Muscle layer of colon (tissue), 2 donors: ENCODE measurements at regions not wholly inside any gene's neighbourhood (a gene's known extent, or its start where the extent isn't known, plus 50 kb on each side); places are given as distances from the start of the nearest gene placed in this dataset.

ENCODE experiments used
- H3K27ac ChIP-seq: one replicate; pipeline ENCODE4 v1.7.0; 2013; ENCODE audit warnings: low read depth, mild to moderate bottlenecking, low read length, moderate library complexity
- H3K27me3 ChIP-seq, 2 donors: one replicate each; pipeline ENCODE4 v1.7.0; 2013; ENCODE audit warnings: low read length in 2 of 2, mild to moderate bottlenecking in 2 of 2; ENCODE audit not compliant: insufficient read depth in 2 of 2, control insufficient read depth in 1 of 2
- H3K36me3 ChIP-seq: one replicate; pipeline ENCODE4 v1.7.0; 2013; ENCODE audit warnings: mild to moderate bottlenecking, low read length; ENCODE audit not compliant: insufficient read depth
- H3K4me1 ChIP-seq: one replicate; pipeline ENCODE4 v1.7.0; 2013; ENCODE audit warnings: mild to moderate bottlenecking, low read length; ENCODE audit not compliant: insufficient read depth
- H3K4me3 ChIP-seq, 2 donors: one replicate each; pipeline ENCODE4 v1.7.0; 2013; ENCODE audit warnings: low read length in 2 of 2, low read depth in 1 of 2, mild to moderate bottlenecking in 1 of 2, moderate library complexity in 1 of 2
- H3K9ac ChIP-seq: one replicate; pipeline ENCODE4 v1.7.0; 2013; ENCODE audit warnings: low read length
- H3K9me3 ChIP-seq: one replicate; pipeline ENCODE4 v1.7.0; 2013; ENCODE audit warnings: mild to moderate bottlenecking, low read length
- donor health status: abdominal sarcoma.
- donor health status: Adenocarcinoma of cecum.

DNA sequence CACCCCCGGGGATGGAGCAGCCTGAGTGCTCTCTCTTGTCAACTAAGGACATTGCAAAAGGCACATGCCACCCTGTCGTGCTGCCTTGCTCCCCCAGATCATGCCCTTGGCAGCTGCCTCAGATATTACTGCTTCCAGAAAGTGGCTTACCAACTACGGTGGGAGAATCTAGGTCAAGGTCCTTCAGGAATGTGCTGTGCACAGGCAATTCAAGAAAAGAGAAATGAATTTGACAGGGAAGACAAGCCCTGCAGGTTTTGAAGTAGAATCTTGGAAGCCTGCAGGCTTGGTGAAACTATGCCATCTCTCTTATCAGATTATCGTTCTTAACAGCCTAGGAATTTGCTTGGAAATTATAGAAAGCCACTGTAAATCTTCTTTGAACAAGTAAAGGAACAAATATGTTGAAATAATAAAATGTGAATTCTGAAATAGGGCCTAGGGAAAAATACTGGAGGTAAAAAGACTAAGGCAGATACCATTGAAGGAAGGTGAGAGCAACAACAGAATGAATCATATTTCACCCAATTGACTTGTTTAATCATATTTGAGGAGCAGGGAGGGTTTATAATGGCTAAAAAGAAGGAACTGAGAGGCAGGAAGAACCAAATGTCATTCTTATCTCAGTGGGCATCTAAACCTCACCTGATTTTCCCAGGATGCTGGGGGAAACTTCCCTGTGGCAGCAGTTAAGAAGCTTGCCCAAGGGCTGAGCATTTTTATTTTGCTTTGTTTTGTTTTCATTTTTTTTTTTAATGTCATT is 94.0 kb upstream of the GLS start:
- H3K27me3 ChIP-seq = no peaks in the 10 kb centered on the region

DNA sequence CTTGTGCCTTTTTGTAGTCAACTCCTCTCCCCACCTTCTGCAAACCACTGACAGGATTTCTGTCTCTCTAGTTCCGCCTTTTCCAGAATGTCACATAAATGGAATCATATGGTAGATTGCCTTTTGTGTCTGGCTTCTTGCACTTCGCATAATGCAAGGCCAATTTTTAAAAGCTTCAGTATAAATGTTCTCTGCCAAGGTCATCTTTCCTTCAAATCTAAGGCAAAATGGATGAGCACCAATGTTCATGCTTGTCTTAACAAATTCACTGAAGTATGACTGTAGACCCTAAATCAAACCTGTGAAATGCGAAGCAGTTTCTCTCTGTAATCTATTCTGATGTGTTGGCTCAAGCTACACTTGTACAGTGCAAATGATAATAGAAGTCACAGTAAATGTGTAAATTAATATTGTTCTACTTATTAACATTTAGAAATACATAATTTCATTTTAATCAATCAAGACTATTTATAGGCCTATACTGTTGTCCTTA is 92.8 kb upstream of the GLS start:
- no peaks in the 10 kb centered on the region for H3K27me3 ChIP-seq
- peaks cover 7% of the 10 kb centered on the region for H3K4me1 ChIP-seq
- H3K9ac ChIP-seq = no peak overlapping the region
- H3K36me3 ChIP-seq = no peaks in the 10 kb centered on the region
- no peaks in the 10 kb centered on the region for H3K9me3 ChIP-seq
- no peak overlapping the region for H3K27ac ChIP-seq
- H3K4me3 ChIP-seq = no peak overlapping the region

More for the DNA sequence above, 94.0 kb upstream of the GLS start:
- H3K9me3 ChIP-seq = no peaks in the 10 kb centered on the region
- H3K4me3 ChIP-seq = no peak overlapping the region
- H3K27ac ChIP-seq = peak overlapping the region; percentile 24
- H3K36me3 ChIP-seq = no peaks in the 10 kb centered on the region
- H3K4me1 ChIP-seq = no peaks in the 10 kb centered on the region
- H3K9ac ChIP-seq = no peak overlapping the region

DNA sequence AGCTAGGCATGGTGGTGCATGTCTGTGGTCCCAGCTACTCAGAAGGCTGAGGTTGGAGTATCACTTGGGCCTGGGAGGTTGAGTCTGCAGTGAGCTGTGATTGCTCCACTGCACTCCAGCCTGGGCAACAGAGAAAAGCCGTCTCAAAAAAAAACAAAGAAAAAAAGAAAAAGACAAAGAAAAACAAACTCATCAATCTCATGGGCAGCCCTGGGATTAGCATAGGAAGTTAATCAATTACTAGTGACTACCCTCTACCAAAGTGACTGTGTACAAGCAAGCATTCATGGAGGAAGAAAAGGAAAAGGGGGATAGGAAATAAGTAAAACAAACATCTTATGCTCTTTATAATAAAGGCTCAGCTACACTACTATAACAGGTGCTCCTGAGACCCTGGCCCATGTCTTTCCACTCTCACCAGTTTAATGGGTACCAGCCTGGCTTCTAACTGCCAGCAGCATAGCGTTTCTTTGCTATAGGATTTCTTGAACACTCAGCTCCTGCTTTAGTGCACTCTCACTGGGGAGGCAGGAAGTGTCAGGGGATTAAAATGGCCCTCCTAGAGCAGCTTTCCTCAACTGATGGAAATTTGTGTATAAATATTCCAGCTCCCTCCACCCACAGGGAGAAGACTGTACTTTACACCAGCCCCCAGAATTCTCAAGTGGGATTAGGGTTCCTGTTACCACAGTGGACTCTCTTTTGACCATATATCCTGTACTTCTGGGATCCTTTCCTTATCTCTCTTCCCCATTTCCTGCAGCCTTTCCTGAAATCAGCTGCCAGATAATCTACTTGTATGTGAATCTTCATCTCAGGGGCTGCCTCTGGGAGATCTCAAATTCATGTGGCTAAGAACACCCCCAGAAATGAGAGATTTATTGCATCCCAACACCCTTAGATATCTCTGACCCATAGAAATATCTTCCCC is 91.3 kb upstream of the GLS start:
- H3K27ac ChIP-seq = no peak overlapping the region
- no peak overlapping the region for H3K9ac ChIP-seq
- H3K4me3 ChIP-seq = no peak overlapping the region
- no peaks in the 10 kb centered on the region for H3K27me3 ChIP-seq
- H3K9me3 ChIP-seq = no peaks in the 10 kb centered on the region
- no peaks in the 10 kb centered on the region for H3K36me3 ChIP-seq
- H3K4me1 ChIP-seq = peaks cover 7% of the 10 kb centered on the region

GRCh38 chr2:190791347-190791975 is 89.2 kb upstream of the GLS start:
- H3K27me3 ChIP-seq = no peaks in the 10 kb centered on the region
- H3K27ac ChIP-seq = no peak overlapping the region
- H3K4me1 ChIP-seq = peaks cover 7% of the 10 kb centered on the region
- no peaks in the 10 kb centered on the region for H3K36me3 ChIP-seq
- no peak overlapping the region for H3K4me3 ChIP-seq
- no peak overlapping the region for H3K9ac ChIP-seq
- H3K9me3 ChIP-seq = no peaks in the 10 kb centered on the region

GRCh38 chr2:190791976-190792575 is 88.5 kb upstream of the GLS start:
- no peak overlapping the region for H3K4me3 ChIP-seq
- H3K9me3 ChIP-seq = no peaks in the 10 kb centered on the region
- H3K27me3 ChIP-seq = no peaks in the 10 kb centered on the region
- no peaks in the 10 kb centered on the region for H3K36me3 ChIP-seq
- H3K27ac ChIP-seq = no peak overlapping the region
- no peak overlapping the region for H3K9ac ChIP-seq
- peaks cover 7% of the 10 kb centered on the region for H3K4me1 ChIP-seq

DNA sequence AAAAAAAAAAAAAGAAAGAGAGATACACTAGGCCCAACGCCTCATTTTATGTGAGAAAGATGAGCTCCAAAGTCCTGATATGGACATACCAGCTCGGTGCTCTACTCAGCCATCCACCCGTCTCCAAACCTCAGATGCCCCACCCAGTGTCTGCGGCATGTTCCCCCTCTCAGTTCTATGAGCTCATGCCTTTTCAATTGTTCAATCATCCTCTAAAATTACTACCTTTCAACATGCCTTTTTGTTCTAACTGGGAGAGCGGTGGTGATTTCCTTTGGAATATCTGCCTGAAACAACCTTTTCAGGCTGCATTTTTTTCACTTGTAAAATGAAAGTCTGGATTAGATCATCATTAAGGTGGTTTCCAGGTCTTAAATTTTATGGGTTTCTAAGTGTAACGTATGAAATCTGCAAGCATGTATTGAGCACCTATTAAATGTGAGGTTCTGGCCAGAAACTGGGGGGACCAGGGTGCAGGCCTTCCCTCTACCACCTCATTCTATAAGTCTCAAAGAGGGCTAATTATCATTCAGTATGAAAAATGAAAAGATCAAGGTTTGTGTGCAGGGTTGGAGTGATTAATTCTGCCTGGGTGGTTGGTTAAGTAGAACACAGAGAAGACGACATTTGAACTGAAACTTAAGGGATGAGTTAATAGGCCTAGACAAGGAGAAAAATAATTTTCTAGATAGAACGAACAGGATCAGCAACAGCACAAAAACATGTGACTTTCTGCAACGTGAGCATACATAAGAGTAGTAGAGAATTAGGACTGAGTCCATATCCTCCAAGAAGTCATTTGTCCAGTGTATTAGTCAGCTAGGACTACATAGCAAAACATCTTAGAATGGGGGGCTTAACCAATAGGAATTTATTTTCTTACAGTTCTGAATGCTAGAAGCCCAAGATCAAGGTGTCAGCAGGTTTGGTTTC is 87.4 kb upstream of the GLS start:
- H3K9ac ChIP-seq = no peak overlapping the region
- H3K4me1 ChIP-seq = peaks cover 7% of the 10 kb centered on the region
- no peaks in the 10 kb centered on the region for H3K27me3 ChIP-seq
- no peaks in the 10 kb centered on the region for H3K36me3 ChIP-seq
- H3K27ac ChIP-seq = no peak overlapping the region
- no peak overlapping the region for H3K4me3 ChIP-seq
- no peaks in the 10 kb centered on the region for H3K9me3 ChIP-seq

GRCh38 chr2:190794377-190794776 is 86.2 kb upstream of the GLS start:
- Histone ChIP-seq H3K27ac (no peak overlapping the region), H3K9ac (no peak overlapping the region), H3K36me3 (no peaks in the 10 kb centered on the region), H3K9me3 (no peaks in the 10 kb centered on the region), H3K4me1 (peaks cover 7% of the 10 kb centered on the region), H3K27me3 (no peaks in the 10 kb centered on the region), H3K4me3 (no peak overlapping the region)

DNA sequence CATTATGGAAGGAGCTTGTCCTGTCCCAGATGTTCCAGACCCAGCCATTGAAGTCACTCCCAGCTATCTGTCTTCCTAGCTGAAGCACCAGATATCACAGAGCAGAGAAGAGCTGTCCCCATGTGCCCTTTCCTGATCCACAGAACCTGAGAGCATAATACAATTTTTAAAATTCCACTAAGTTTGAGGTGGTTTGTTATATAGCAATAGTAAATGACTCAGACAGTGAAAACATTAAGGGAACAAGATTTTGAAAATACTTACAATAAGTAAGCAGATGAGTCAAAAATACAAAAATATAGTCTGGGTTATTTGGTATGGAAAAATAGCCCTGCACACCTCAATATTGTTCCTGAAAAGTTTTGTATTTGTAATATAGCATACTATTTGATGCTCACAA is 85.8 kb upstream of the GLS start:
- no peak overlapping the region for H3K9ac ChIP-seq
- H3K4me3 ChIP-seq = no peak overlapping the region
- no peaks in the 10 kb centered on the region for H3K27me3 ChIP-seq
- H3K9me3 ChIP-seq = no peaks in the 10 kb centered on the region
- peaks cover 7% of the 10 kb centered on the region for H3K4me1 ChIP-seq
- H3K27ac ChIP-seq = no peak overlapping the region
- no peaks in the 10 kb centered on the region for H3K36me3 ChIP-seq

DNA sequence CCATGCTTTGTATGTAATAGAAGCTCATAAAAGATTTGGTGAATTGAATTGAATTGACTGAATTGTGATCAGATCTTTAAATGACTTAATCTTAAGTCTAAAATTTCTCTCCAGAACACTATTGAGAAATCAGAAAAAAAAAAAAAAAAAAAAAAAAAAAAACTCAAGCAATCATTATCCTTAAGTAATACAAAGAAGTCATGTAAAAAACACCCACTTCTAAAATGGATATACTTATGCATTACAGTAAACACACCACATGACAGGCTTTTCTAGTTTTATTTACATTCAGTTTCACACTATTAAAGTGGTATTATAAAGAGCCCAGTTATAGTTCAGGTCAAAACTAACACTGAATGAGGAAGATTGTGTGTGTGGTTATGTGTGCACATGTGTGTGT is 84.9 kb upstream of the GLS start:
- no peaks in the 10 kb centered on the region for H3K36me3 ChIP-seq
- H3K4me3 ChIP-seq = no peak overlapping the region
- H3K9me3 ChIP-seq = no peaks in the 10 kb centered on the region
- peaks cover 7% of the 10 kb centered on the region for H3K4me1 ChIP-seq
- H3K27me3 ChIP-seq = no peaks in the 10 kb centered on the region
- no peak overlapping the region for H3K9ac ChIP-seq
- H3K27ac ChIP-seq = no peak overlapping the region

DNA sequence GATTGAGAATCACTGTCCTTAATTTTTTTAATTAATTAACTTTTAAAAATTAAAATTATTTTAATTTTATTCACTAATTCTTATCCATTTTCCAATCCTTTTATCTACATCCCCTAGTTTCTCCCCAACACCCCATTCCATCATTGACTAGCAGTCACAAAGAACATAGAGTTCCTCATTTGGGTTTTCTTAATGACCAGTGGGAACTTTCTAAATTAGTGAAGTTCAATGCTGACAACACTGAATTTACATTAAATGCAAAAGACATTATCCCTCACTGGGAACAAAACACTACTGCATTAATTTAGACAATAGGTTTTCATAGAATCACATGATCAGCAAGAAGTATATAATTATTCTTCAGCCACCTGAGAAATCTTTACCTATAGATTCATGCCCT is 80.6 kb upstream of the GLS start:
- H3K27me3 ChIP-seq = no peaks in the 10 kb centered on the region
- no peak overlapping the region for H3K4me3 ChIP-seq
- H3K36me3 ChIP-seq = no peaks in the 10 kb centered on the region
- H3K9me3 ChIP-seq = no peaks in the 10 kb centered on the region
- H3K27ac ChIP-seq = no peak overlapping the region
- no peak overlapping the region for H3K9ac ChIP-seq
- no peaks in the 10 kb centered on the region for H3K4me1 ChIP-seq
